ENCODE measurements at regions not wholly inside any gene's neighbourhood (a gene's known extent, or its start where the extent isn't known, plus 50 kb on each side); places are given as distances from the start of the nearest gene placed in this dataset.

DNA sequence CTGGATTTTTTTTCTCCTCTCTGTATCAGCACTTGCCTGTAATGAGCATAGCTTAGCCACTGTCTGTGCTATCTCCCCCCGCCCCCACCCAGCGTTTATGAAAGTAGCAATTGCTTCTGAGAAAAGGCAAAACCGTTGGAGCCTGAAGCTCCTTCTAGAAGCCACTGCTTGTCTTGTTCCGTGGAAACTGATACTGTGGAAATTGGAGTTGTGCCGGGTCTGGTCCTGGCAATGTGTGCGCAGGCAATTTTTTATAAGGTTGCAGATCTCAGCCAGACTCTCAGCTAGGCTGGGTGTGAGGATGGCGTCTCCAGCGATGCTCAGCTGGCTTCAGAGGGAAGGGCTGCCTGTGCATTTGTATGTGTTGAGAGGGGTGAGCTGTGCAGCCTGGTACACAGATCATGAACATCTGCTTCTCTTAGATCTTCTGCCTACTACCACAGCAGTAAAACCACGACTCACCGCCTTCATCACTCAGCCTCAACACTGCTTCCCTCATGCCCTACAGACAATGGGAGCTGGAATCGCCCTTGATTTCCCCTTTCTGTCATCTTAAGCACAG, 72.4 kb upstream of the GTSF1L start:
- DNase-seq = no peak

GRCh38 chr20:43798291-43799149, 71.7 kb upstream of the GTSF1L start:
- no peak for DNase-seq

DNA sequence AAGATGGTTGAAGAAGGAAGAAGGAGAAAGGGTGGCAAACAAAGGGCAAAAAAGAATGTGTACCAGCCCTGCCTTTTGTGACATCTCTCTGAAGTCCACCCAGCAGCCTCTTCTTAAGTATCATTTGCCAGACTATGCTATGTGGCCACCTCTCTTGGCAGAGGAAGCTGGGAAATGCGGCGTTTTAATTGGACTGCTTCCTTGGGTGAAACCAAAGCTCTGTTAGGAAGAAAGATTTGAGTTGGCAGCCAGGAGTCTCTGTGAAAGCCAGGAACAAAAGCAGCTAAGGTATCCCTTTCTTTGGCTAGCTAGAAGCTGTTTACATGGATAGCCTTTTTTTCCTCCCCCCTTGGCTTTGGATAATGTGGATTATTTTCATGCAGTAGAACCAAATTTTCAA, 67.5 kb upstream of the GTSF1L start:
- DNase-seq = no peak

DNA sequence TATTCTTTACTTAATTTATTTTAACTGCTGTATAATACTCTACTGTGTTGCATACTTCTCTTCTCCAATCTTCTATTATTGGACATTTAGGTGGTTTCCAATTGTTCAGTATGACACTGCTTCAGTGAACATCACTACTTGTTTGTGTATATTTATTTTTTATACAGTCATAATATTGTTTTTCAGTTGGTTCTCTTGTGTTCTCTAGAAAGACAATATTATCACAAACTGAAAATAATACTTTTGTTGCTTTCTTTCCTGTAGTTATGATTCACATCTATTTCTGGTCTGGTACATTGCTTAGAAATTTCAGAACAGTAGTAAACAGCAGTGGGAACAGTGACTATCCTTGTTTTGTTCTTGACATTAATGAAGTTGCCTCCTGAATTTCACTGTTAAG, 62.8 kb upstream of the GTSF1L start:
- no peak for DNase-seq

GRCh38 chr20:43787937-43788336, 61.1 kb upstream of the GTSF1L start:
- DNase-seq = no peak

GRCh38 chr20:43786885-43787284, 60.1 kb upstream of the GTSF1L start:
- DNase-seq = no peak

DNA sequence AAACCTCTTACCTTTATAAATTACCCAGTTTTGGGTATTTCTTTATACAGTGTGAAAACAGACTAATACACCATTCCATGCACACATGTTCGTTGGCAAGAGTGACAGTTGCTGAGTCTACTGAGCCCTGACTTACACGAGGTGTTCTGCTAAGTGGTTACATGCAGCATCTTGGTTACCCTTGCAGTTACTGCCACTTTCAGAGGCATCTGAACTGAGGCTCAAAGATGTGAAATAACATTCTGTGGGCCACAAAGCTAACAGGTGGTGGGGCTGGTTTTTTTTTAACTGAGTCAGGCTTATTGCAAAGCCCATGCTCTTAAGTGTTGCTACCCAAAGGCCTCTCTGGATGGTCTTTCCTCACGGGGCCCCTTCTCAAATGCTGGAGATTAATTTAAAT, 54.4 kb upstream of the GTSF1L start:
- DNase-seq = no peak

GRCh38 chr20:43778375-43778774, 51.6 kb upstream of the GTSF1L start:
- DNase-seq = no peak

- no peak for DNase-seq
Observed at GRCh38 chr20:43776691-43777090, 49.9 kb upstream of the GTSF1L start.
